Mesothelial cell of epicardium (in vitro differentiated cells): ENCODE measurements at regions not wholly inside any gene's neighbourhood (a gene's known extent, or its start where the extent isn't known, plus 50 kb on each side); places are given as distances from the start of the nearest gene placed in this dataset.

Experiments
- DNase-seq, 2 experiments: peaks; one replicate each; pipeline ENCODE4 v3.0.0; 2021; ENCODE audit warnings: low spot score in 2 of 2; ENCODE audit not compliant: unreplicated experiment in 2 of 2
- H3K27ac Mint-ChIP-seq: 2 replicates; pipeline ENCODE4 v1.8.0; 2021; ENCODE audit warnings: mixed read lengths
- H3K27me3 Mint-ChIP-seq: 2 replicates; pipeline ENCODE4 v1.8.0; 2021; ENCODE audit warnings: low read depth, mixed read lengths
- H3K36me3 Mint-ChIP-seq: 2 replicates; pipeline ENCODE4 v1.8.0; 2021; ENCODE audit warnings: mixed read lengths
- H3K4me1 Mint-ChIP-seq: 2 replicates; pipeline ENCODE4 v1.8.0; 2021; ENCODE audit warnings: mixed read lengths
- H3K4me3 Mint-ChIP-seq: 2 replicates; pipeline ENCODE4 v1.8.0; 2021; ENCODE audit warnings: mild to moderate bottlenecking, moderate library complexity, mixed read lengths
- H3K9me3 Mint-ChIP-seq: 2 replicates; pipeline ENCODE4 v1.8.0; 2021; ENCODE audit warnings: mixed read lengths
- TF ChIP-seq, protein P1 (sequence below): fragments of 200-600 bp; sonication (generic); IDR thresholded peaks from one replicate; pipeline ENCODE4 v1.5.0; 2021; ENCODE audit warnings: antibody characterized with exemption; ENCODE audit not compliant: unreplicated experiment

- DNase-seq: no peak
- Mint-ChIP-seq H3K9me3 (peaks cover 14% of the 10 kb centered on the region), H3K27ac (no peak overlapping the region), H3K4me3 (no peak overlapping the region), H3K4me1 (no peaks in the 10 kb centered on the region), H3K36me3 (no peaks in the 10 kb centered on the region), H3K27me3 (peaks cover 31% of the 10 kb centered on the region)
- TF ChIP-seq, protein P1, sequence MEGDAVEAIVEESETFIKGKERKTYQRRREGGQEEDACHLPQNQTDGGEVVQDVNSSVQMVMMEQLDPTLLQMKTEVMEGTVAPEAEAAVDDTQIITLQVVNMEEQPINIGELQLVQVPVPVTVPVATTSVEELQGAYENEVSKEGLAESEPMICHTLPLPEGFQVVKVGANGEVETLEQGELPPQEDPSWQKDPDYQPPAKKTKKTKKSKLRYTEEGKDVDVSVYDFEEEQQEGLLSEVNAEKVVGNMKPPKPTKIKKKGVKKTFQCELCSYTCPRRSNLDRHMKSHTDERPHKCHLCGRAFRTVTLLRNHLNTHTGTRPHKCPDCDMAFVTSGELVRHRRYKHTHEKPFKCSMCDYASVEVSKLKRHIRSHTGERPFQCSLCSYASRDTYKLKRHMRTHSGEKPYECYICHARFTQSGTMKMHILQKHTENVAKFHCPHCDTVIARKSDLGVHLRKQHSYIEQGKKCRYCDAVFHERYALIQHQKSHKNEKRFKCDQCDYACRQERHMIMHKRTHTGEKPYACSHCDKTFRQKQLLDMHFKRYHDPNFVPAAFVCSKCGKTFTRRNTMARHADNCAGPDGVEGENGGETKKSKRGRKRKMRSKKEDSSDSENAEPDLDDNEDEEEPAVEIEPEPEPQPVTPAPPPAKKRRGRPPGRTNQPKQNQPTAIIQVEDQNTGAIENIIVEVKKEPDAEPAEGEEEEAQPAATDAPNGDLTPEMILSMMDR: no peak
Measured at GRCh38 chr5:175306381-175306780, 137.6 kb downstream of the DRD1 start.

DNA sequence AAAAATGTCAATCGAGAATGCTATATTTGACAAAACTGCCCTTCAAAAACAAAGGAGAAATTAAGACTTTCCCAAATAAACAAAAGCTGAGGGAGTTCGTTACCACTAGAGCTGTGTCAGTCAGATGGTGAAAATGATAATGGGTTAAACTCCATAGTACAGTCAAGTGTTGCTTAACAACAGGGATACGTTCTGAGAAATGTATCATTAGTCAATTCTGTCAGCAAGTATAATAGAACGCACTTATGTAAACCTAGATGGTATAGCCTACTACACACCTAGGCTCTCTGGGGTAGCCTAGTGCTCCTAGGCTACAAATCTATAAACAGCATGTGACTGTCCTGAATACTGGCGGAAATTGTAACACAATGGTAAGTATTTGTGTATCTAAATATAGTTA is 138.7 kb downstream of the DRD1 start:
- TF ChIP-seq, protein P1: no peak
- Mint-ChIP-seq H3K36me3 (no peaks in the 10 kb centered on the region), H3K4me1 (no peaks in the 10 kb centered on the region), H3K27me3 (peaks cover 25% of the 10 kb centered on the region), H3K4me3 (no peak overlapping the region), H3K27ac (no peak overlapping the region), H3K9me3 (peaks cover 14% of the 10 kb centered on the region)
- no peak for DNase-seq

- H3K9me3 Mint-ChIP-seq: peaks cover 28% of the 10 kb centered on the region
- H3K4me3 Mint-ChIP-seq: no peak overlapping the region
- TF ChIP-seq, protein P1: no peak
- no peak for DNase-seq
- peaks cover 6% of the 10 kb centered on the region for H3K4me1 Mint-ChIP-seq
- no peak overlapping the region for H3K27ac Mint-ChIP-seq
- H3K27me3 Mint-ChIP-seq: no peaks in the 10 kb centered on the region
- H3K36me3 Mint-ChIP-seq: no peaks in the 10 kb centered on the region
Measured at GRCh38 chr5:175290379-175290778, 153.6 kb downstream of the DRD1 start.

- Mint-ChIP-seq H3K27me3 (no peaks in the 10 kb centered on the region), H3K4me3 (no peak overlapping the region), H3K36me3 (no peaks in the 10 kb centered on the region), H3K27ac (peak overlapping the region; percentile 75), H3K9me3 (peaks cover 13% of the 10 kb centered on the region), H3K4me1 (peaks cover 10% of the 10 kb centered on the region)
- peak in 1 of 2 experiments; percentile 39 for DNase-seq
- TF ChIP-seq, protein P1: no peak
Measured at GRCh38 chr5:175288048-175288621, 155.8 kb downstream of the DRD1 start.

DNA sequence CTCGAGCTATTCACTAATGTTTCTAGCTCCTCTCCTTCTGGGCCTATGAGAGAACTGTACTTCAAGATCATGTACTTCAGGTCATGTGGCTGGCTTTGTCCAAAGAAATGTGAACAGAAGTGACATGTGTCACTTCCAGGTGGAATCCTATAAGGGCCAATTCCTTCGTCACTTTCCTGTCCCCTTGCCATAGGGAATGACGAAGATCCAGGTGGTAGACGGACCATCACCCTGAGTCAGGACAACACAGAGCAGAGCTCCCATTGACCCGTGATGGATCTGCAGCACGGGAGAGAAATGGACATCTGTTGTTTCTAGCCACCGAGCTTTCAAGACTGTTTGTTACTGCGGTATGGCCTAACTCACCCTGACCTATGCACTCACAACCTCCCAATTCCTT is 157.0 kb downstream of the DRD1 start:
- H3K4me1 Mint-ChIP-seq: peaks cover 16% of the 10 kb centered on the region

More for the DNA sequence above, 157.0 kb downstream of the DRD1 start:
- H3K36me3 Mint-ChIP-seq: no peaks in the 10 kb centered on the region
- TF ChIP-seq, protein P1: no peak
- DNase-seq: no peak
- H3K4me3 Mint-ChIP-seq: no peak overlapping the region
- H3K27me3 Mint-ChIP-seq: peaks cover 1% of the 10 kb centered on the region
- peaks cover 13% of the 10 kb centered on the region for H3K9me3 Mint-ChIP-seq
- H3K27ac Mint-ChIP-seq: no peak overlapping the region
